B cell (primary cell): ENCODE measurements at regions not wholly inside any gene's neighbourhood (a gene's known extent, or its start where the extent isn't known, plus 50 kb on each side); places are given as distances from the start of the nearest gene placed in this dataset.
"Not testable (repeated sequence)": the region's sequence is repeated elsewhere in the genome, so short reads cannot be mapped to it uniquely, and the experiment has no call there.

ENCODE experiments used
- ATAC-seq: fragments of 200-7000 bp; cut with Tn5 transposase; one replicate; pipeline ENCODE4 v1.10.0; 2021; ENCODE audit warnings: low read depth, mild to moderate bottlenecking, moderate number of reproducible peaks, moderate library complexity
- CTCF ChIA-PET: fragments of 350-600 bp; sonication (Branson Sonifier 250); formaldehyde crosslinking; loops from one replicate; lab custom pipeline; 2021; ENCODE audit warnings: antibody characterized with exemption, inconsistent platforms; lab: Charles Lee
- POLR2A ChIA-PET: fragments of 350-600 bp; sonication (Branson Sonifier 250); formaldehyde crosslinking; loops from one replicate; lab custom pipeline; 2021; ENCODE audit warnings: antibody characterized with exemption; lab: Charles Lee
- DNase-seq: peaks from one replicate; pipeline ENCODE4 v3.0.0; 2013
- H2AFZ ChIP-seq: 2 replicates; pipeline ENCODE4 v1.6.1; 2012; ENCODE audit warnings: mild to moderate bottlenecking, low read depth, low read length; ENCODE audit not compliant: insufficient read depth, poor library complexity, severe bottlenecking
- H3K27ac ChIP-seq, 2 donors: 1 replicate in 1 of 2; 2 replicates in 1 of 2; pipeline ENCODE4 v1.5.1; 2012 to 2013; ENCODE audit warnings: low read length in 2 of 2, mild to moderate bottlenecking in 2 of 2, moderate library complexity in 1 of 2
- H3K27me3 ChIP-seq, 4 experiments: fragments of 200-600 bp in 1 of 4; sonication (generic) in 1 of 4; replicated peaks in 1 of 4; 1 replicate in 2 of 4; 2 replicates in 2 of 4; pipeline versions ENCODE4 v1.6.1 to v1.7.0; 2013 to 2016; ENCODE audit warnings: low read length in 3 of 4, mild to moderate bottlenecking in 2 of 4, mixed read lengths in 1 of 4, moderate library complexity in 1 of 4; ENCODE audit not compliant: insufficient read depth in 4 of 4, control insufficient read depth in 3 of 4; ENCODE audit errors: control extremely low read depth in 1 of 4
- H3K36me3 ChIP-seq, 2 experiments: replicated peaks in 1 of 2; 1 replicate in 1 of 2; 2 replicates in 1 of 2; pipeline versions ENCODE4 v1.6.1 to v1.7.1; 2013; ENCODE audit warnings: low read length in 1 of 2; ENCODE audit not compliant: insufficient read depth in 2 of 2, control insufficient read depth in 1 of 2; ENCODE audit errors: control extremely low read depth in 1 of 2, extremely low read depth in 1 of 2
- H3K4me1 ChIP-seq, 2 donors: fragments of 200-600 bp in 1 of 2; sonication (generic) in 1 of 2; 1 replicate in 1 of 2; 2 replicates in 1 of 2; pipeline versions ENCODE4 v1.5.1 to v1.6.1; 2013 to 2017; ENCODE audit warnings: low read length in 2 of 2; ENCODE audit not compliant: control insufficient read depth in 2 of 2, insufficient read depth in 2 of 2
- H3K4me2 ChIP-seq: replicated peaks from 2 replicates; pipeline ENCODE3; 2012; ENCODE audit warnings: mild to moderate bottlenecking, low read depth, low read length; ENCODE audit not compliant: poor library complexity, severe bottlenecking
- H3K4me3 ChIP-seq, 5 experiments: fragments of 200-600 bp in 1 of 5; sonication (generic) in 1 of 5; 1 replicate in 3 of 5; 2 replicates in 2 of 5; pipeline versions ENCODE4 v1.5.1 to v1.7.0; 2011 to 2016; ENCODE audit warnings: low read length in 4 of 5, mild to moderate bottlenecking in 4 of 5, low read depth in 2 of 5, control low read depth in 1 of 5, moderate library complexity in 1 of 5; ENCODE audit not compliant: insufficient read depth in 1 of 5; ENCODE audit errors: control extremely low read depth in 1 of 5, extremely low read depth in 1 of 5
- H3K79me2 ChIP-seq: fragments of 200-600 bp; sonication (generic); one replicate; pipeline ENCODE4 v1.6.0; 2016; ENCODE audit warnings: low read length; ENCODE audit not compliant: control insufficient read depth, insufficient read depth
- H3K9ac ChIP-seq: fragments of 200-600 bp; sonication (generic); 2 replicates; pipeline ENCODE4 v1.6.1; 2017; ENCODE audit warnings: mild to moderate bottlenecking, low read length, moderate library complexity
- H3K9me3 ChIP-seq, 3 donors: one replicate each; pipeline versions ENCODE4 v1.6.1 to v1.7.1; 2013; ENCODE audit warnings: low read length in 2 of 3; ENCODE audit not compliant: control insufficient read depth in 2 of 3, insufficient read depth in 1 of 3; ENCODE audit errors: control extremely low read depth in 1 of 3
- H4K20me1 ChIP-seq: 2 replicates; pipeline ENCODE4 v1.6.0; 2012; ENCODE audit warnings: mild to moderate bottlenecking, low read length; ENCODE audit not compliant: insufficient read depth, control insufficient read depth, poor library complexity, severe bottlenecking
- H3K27ac Mint-ChIP-seq: one replicate; pipeline ENCODE4 v1.8.0; 2021; ENCODE audit warnings: mixed read lengths
- H3K27me3 Mint-ChIP-seq: one replicate; pipeline ENCODE4 v1.8.0; 2021; ENCODE audit warnings: mixed read lengths
- H3K4me1 Mint-ChIP-seq: one replicate; pipeline ENCODE4 v1.8.0; 2021; ENCODE audit warnings: mixed read lengths
- H3K4me3 Mint-ChIP-seq: one replicate; pipeline ENCODE4 v1.8.0; 2021; ENCODE audit warnings: mixed read lengths
- H3K9me3 Mint-ChIP-seq: one replicate; pipeline ENCODE4 v1.8.0; 2022; ENCODE audit warnings: mixed read lengths; ENCODE audit not compliant: insufficient read depth
- EZH2 ChIP-seq: IDR thresholded peaks from 2 replicates; pipeline ENCODE4 v1.6.1; 2012; ENCODE audit warnings: borderline replicate concordance, low read depth, mild to moderate bottlenecking, moderate library complexity, low read length; ENCODE audit not compliant: insufficient read depth, poor library complexity, severe bottlenecking
- WGBS: methylation state at CpG from one replicate; pipeline ENCODE4 v1.1.5; 2013; ENCODE audit warnings: missing lambda C conversion rate; ENCODE audit not compliant: insufficient coverage; 5-methylcytosine and 5-hydroxymethylcytosine counted together
- intact Hi-C: fragments of 100-400 bp; cut with micrococcal nuclease; formaldehyde crosslinking; loops from one replicate; pipeline ENCODE4 v1.10.0; 2022
- TF ChIP-seq, protein P1 (sequence below): fragments of 200-600 bp; IDR thresholded peaks from one replicate; pipeline ENCODE4 v1.8.0; 2022; ENCODE audit warnings: antibody characterized with exemption, mild to moderate bottlenecking

DNA sequence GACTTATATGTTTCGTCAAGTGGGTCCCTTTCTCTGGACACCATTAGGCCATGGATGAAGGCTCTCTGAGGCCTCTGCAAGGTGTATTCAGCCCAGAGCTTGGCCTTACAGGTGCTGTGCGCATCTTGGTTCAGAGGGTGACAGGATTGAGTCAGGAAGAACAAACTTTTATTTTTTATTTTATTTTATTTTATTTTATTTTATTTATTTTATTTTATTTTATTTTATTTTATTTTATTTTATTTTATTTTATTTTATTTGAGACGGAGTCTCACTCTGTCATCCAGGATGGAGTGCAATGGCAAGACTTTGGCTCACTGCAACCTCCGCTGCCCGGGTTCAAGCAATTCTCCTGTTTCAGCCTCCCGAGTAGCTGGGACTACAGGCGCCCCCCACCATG is 370.4 kb upstream of the CLNK start:
- H3K27me3 Mint-ChIP-seq, H3K4me1 Mint-ChIP-seq, DNase-seq, H3K27me3 ChIP-seq, H4K20me1 ChIP-seq, H3K9me3 Mint-ChIP-seq, H3K9me3 ChIP-seq, intact Hi-C loops, H3K4me3 ChIP-seq, H3K27ac Mint-ChIP-seq, H3K79me2 ChIP-seq, ATAC-seq, H3K36me3 ChIP-seq, H3K9ac ChIP-seq, H2AFZ ChIP-seq, H3K4me3 Mint-ChIP-seq, H3K4me2 ChIP-seq, CTCF ChIA-PET, H3K27ac ChIP-seq, H3K4me1 ChIP-seq: not testable (repeated sequence)
- WGBS = 100% methylated on average over 3 of the region's 7 CpGs
- POLR2A ChIA-PET = interaction anchor here (1.2 kb wide), 1 partner anchor 39 kb away, joined by 3 read pairs; no protein-coding TSS in a partner anchor

DNA sequence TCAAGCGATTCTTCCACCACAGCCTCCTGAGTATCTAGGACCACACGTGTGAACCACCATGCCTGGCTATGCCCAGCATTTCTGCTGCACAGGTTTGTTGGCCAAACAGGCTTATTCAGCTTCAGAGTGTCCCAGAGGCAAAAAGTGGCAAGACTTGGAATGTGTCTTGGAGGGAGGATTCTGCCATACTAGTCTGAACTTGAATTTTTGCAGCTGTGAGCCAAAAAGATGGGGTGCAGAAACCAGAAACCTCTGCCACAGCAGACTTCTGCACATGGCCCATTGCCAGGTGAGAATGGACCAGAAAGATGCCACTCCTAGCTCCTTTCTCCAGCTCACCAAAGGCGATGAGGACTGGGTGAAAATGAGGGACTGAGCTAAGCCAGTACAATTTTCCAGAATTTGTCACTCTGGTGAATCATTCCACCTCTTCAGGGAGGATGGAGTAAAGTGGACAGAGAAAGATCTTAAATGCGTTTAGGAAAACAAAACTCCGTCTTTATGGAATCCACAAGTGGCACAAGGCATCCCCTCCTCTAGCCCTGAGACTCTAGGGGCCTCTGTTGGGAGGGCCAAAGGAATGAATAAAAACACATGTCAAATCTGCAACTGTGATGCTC is 369.1 kb upstream of the CLNK start:
- Histone ChIP-seq H3K79me2 (no peaks in the 10 kb centered on the region), H2AFZ (no peak overlapping the region), H3K4me2 (no peak overlapping the region), H3K36me3 (no peaks in the 10 kb centered on the region), H3K4me1 (no peaks in the 10 kb centered on the region), H3K9ac (no peak overlapping the region), H4K20me1 (no peaks in the 10 kb centered on the region), H3K4me3 (no peak overlapping the region), H3K27me3 (no peaks in the 10 kb centered on the region), H3K27ac (no peak overlapping the region), H3K9me3 (no peaks in the 10 kb centered on the region)
- no peaks in the 10 kb centered on the region for H3K9me3 Mint-ChIP-seq
- DNase-seq = no peak
- no peak for ATAC-seq
- intact Hi-C loops = no loop called here
- H3K27ac Mint-ChIP-seq = no peak overlapping the region
- 100% methylated on average over 1 of the region's 5 CpGs for WGBS
- peaks cover 3% of the 10 kb centered on the region for H3K4me1 Mint-ChIP-seq
- no peaks in the 10 kb centered on the region for H3K27me3 Mint-ChIP-seq
- no peak overlapping the region for H3K4me3 Mint-ChIP-seq
- POLR2A ChIA-PET = interaction anchor here (1.2 kb wide), 1 partner anchor 40 kb away, joined by 3 read pairs; no protein-coding TSS in a partner anchor
- CTCF ChIA-PET = no interaction called here
- TF ChIP-seq, protein P1, sequence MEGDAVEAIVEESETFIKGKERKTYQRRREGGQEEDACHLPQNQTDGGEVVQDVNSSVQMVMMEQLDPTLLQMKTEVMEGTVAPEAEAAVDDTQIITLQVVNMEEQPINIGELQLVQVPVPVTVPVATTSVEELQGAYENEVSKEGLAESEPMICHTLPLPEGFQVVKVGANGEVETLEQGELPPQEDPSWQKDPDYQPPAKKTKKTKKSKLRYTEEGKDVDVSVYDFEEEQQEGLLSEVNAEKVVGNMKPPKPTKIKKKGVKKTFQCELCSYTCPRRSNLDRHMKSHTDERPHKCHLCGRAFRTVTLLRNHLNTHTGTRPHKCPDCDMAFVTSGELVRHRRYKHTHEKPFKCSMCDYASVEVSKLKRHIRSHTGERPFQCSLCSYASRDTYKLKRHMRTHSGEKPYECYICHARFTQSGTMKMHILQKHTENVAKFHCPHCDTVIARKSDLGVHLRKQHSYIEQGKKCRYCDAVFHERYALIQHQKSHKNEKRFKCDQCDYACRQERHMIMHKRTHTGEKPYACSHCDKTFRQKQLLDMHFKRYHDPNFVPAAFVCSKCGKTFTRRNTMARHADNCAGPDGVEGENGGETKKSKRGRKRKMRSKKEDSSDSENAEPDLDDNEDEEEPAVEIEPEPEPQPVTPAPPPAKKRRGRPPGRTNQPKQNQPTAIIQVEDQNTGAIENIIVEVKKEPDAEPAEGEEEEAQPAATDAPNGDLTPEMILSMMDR = no peak
- no peak for TF ChIP-seq EZH2
